ENCODE measurements at regions not wholly inside any gene's neighbourhood (a gene's known extent, or its start where the extent isn't known, plus 50 kb on each side); places are given as distances from the start of the nearest gene placed in this dataset.

GRCh38 chr3:23709987-23710386 lies 95.8 kb upstream of the UBE2E1 start:
- TF ChIP-seq CTCF (IDR thresholded peaks at IDR 0.05; ENCODE audit: low read depth, low read length, poor library complexity, severe bottlenecking) (no peak), EZH2phosphoT487 (IDR thresholded peaks at IDR 0.05; ENCODE audit: borderline replicate concordance, low read length) (no peak)
